OCI-LY7 (cell line): ENCODE measurements at regions not wholly inside any gene's neighbourhood (a gene's known extent, or its start where the extent isn't known, plus 50 kb on each side); places are given as distances from the start of the nearest gene placed in this dataset.

Experiments
- BruUV-seq: library from RNA; stranded (reverse); fragments of 400-500 nt; replicated peaks from 2 replicates; lab custom pipeline; 2021; lab: Mats Ljungman, UMichigan
- CTCF ChIA-PET: fragments of 300-600 bp; sonication (Branson Sonifier 250); formaldehyde crosslinking; loops from one replicate; lab custom pipeline; 2022; ENCODE audit warnings: antibody characterized with exemption; ENCODE audit not compliant: unreplicated experiment; lab: Charles Lee
- POLR2A ChIA-PET: fragments of 300-600 bp; sonication (Branson Sonifier 250); formaldehyde crosslinking; loops from one replicate; lab custom pipeline; 2022; ENCODE audit warnings: antibody characterized with exemption; lab: Charles Lee
- DNase-seq: peaks from one replicate; pipeline ENCODE4 v3.0.0-alpha.2; 2015; ENCODE audit warnings: low spot score
- H2AFZ ChIP-seq: fragments of 200-600 bp; sonication (generic), shearing (Covaris generic); 2 replicates; pipeline ENCODE4 v1.6.1; 2014; ENCODE audit warnings: mild to moderate bottlenecking, antibody characterized with exemption, low read length, moderate library complexity
- H3K27ac ChIP-seq: fragments of 200-600 bp; sonication (generic); 2 replicates; pipeline ENCODE4 v1.5.1; 2014; ENCODE audit warnings: mixed run types, low read depth, mild to moderate bottlenecking, moderate library complexity, low read length, inconsistent platforms; ENCODE audit not compliant: poor library complexity, severe bottlenecking
- H3K36me3 ChIP-seq: fragments of 200-600 bp; sonication (generic); 2 replicates; pipeline ENCODE4 v1.6.1; 2014; ENCODE audit warnings: mild to moderate bottlenecking, antibody characterized with exemption, low read length, moderate library complexity, mixed read lengths; ENCODE audit not compliant: insufficient read depth
- H3K4me1 ChIP-seq: fragments of 200-600 bp; sonication (generic); 2 replicates; pipeline ENCODE4 v1.5.1; 2014; ENCODE audit warnings: mild to moderate bottlenecking, low read length; ENCODE audit not compliant: insufficient read depth, poor library complexity, severe bottlenecking
- H3K4me2 ChIP-seq: fragments of 200-600 bp; sonication (generic); 2 replicates; pipeline ENCODE4 v1.6.1; 2014; ENCODE audit warnings: mild to moderate bottlenecking, low read length
- H3K4me3 ChIP-seq: fragments of 200-600 bp; sonication (generic); 2 replicates; pipeline ENCODE4 v1.5.1; 2014; ENCODE audit warnings: mild to moderate bottlenecking, low read depth, low read length; ENCODE audit not compliant: poor library complexity, severe bottlenecking
- H3K79me2 ChIP-seq: fragments of 200-600 bp; sonication (generic); 2 replicates; pipeline ENCODE4 v1.6.1; 2016; ENCODE audit warnings: low read depth, mild to moderate bottlenecking, low read length, moderate library complexity, mixed read lengths; ENCODE audit not compliant: insufficient read depth
- H3K9me2 ChIP-seq: fragments of 200-600 bp; sonication (generic); 2 replicates; pipeline ENCODE4 v1.6.1; 2016; ENCODE audit warnings: mild to moderate bottlenecking, low read length, mixed read lengths; ENCODE audit not compliant: insufficient read depth
- H3K9me3 ChIP-seq: fragments of 200-600 bp; sonication (generic); 2 replicates; pipeline ENCODE4 v1.6.1; 2014; ENCODE audit warnings: mild to moderate bottlenecking, mixed run types, low read length, mixed read lengths
- H4K20me1 ChIP-seq: fragments of 200-600 bp; sonication (generic); 2 replicates; pipeline ENCODE4 v1.6.1; 2014; ENCODE audit warnings: mild to moderate bottlenecking, antibody characterized with exemption, low read length, moderate library complexity, mixed read lengths; ENCODE audit not compliant: insufficient read depth
- CTCF ChIP-seq: fragments of 200-600 bp; sonication (generic); conservative IDR thresholded peaks from 2 replicates; pipeline ENCODE4 v1.5.1; 2014; ENCODE audit warnings: mild to moderate bottlenecking, antibody characterized with exemption, low read length, moderate library complexity, mixed read lengths
- EZH2phosphoT487 ChIP-seq: fragments of 200-600 bp; sonication (generic); IDR thresholded peaks from 2 replicates; pipeline ENCODE4 v1.6.1; 2018; ENCODE audit warnings: low read depth, borderline replicate concordance, mild to moderate bottlenecking, mixed run types, antibody characterized with exemption, low read length, moderate library complexity, mixed read lengths
- intact Hi-C: fragments of 100-400 bp; cut with micrococcal nuclease; formaldehyde crosslinking; loops from one replicate; pipeline ENCODE4 v1.10.0; 2022; ENCODE audit not compliant: unreplicated experiment

GRCh38 chr2:150812664-150813367 lies 325.3 kb upstream of the RND3 start:
- H4K20me1 ChIP-seq, result no peaks in the 10 kb centered on the region
- no peak for TF ChIP-seq EZH2phosphoT487
- no peak for TF ChIP-seq CTCF
- no peaks in the 10 kb centered on the region for H3K79me2 ChIP-seq
- H3K27ac ChIP-seq, result no peak overlapping the region
- H3K4me3 ChIP-seq, result no peak overlapping the region
- ChIA-PET CTCF (no interaction called here), POLR2A (no interaction called here)
- no peaks in the 10 kb centered on the region for H3K9me2 ChIP-seq
- no peak overlapping the region for H3K4me2 ChIP-seq
- no peak for DNase-seq
- H3K9me3 ChIP-seq, result no peaks in the 10 kb centered on the region
- intact Hi-C loops, result no loop called here
- H3K36me3 ChIP-seq, result no peaks in the 10 kb centered on the region
- no TSS peak for BruUV-seq
- H2AFZ ChIP-seq, result no peak overlapping the region
- H3K4me1 ChIP-seq, result no peaks in the 10 kb centered on the region

GRCh38 chr2:150812066-150812465 lies 324.6 kb upstream of the RND3 start:
- POLR2A ChIA-PET, result no interaction called here
- H3K9me3 ChIP-seq, result no peaks in the 10 kb centered on the region
- no peak for DNase-seq
- no peak overlapping the region for H3K4me3 ChIP-seq
- H3K79me2 ChIP-seq, result no peaks in the 10 kb centered on the region
- CTCF ChIA-PET, result no interaction called here
- no peaks in the 10 kb centered on the region for H4K20me1 ChIP-seq
- intact Hi-C loops, result no loop called here
- H3K36me3 ChIP-seq, result no peaks in the 10 kb centered on the region
- no peaks in the 10 kb centered on the region for H3K9me2 ChIP-seq
- TF ChIP-seq EZH2phosphoT487, result no peak
- TF ChIP-seq CTCF, result no peak
- H3K4me2 ChIP-seq, result no peak overlapping the region
- H2AFZ ChIP-seq, result no peak overlapping the region
- no peaks in the 10 kb centered on the region for H3K4me1 ChIP-seq
- H3K27ac ChIP-seq, result no peak overlapping the region
- BruUV-seq, result no TSS peak

- Histone ChIP-seq H3K4me1 (no peaks in the 10 kb centered on the region), H3K4me3 (no peak overlapping the region), H3K4me2 (no peak overlapping the region), H2AFZ (no peak overlapping the region), H3K9me3 (no peaks in the 10 kb centered on the region), H3K9me2 (no peaks in the 10 kb centered on the region), H4K20me1 (no peaks in the 10 kb centered on the region), H3K36me3 (no peaks in the 10 kb centered on the region), H3K79me2 (no peaks in the 10 kb centered on the region), H3K27ac (no peak overlapping the region)
- ChIA-PET CTCF (no interaction called here), POLR2A (no interaction called here)
- TF ChIP-seq CTCF (no peak), EZH2phosphoT487 (no peak)
- no TSS peak for BruUV-seq
- DNase-seq, result no peak
- intact Hi-C loops, result no loop called here
Observed at GRCh38 chr2:150811259-150811855, 323.9 kb upstream of the RND3 start.
